ENCODE measurements at regions not wholly inside any gene's neighbourhood (a gene's known extent, or its start where the extent isn't known, plus 50 kb on each side); places are given as distances from the start of the nearest gene placed in this dataset.

DNA sequence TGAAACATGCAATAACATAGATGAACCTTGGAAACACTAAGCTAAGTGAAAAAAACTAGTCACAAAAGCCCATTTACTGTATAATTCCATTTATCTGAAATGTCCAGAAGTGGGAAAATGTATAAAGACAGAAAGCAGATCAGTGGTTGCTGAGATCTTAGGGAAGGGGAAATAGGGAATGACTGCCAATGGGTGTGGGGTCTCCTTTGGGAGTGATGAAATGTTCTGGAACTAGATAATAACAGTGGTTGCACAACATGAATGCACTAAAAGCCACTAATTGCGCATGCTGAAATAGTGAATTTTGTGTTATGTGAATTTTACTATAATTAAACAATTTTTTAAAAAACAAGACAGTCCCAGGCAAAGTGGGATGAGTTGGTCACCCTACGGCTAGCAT lies 472.8 kb downstream of the CCDC171 start:
- Histone ChIP-seq H3K4me1 (no peaks in the 10 kb centered on the region), H3K36me3 (no peaks in the 10 kb centered on the region), H3K4me3 (no peak overlapping the region), H3K9me3 (no peaks in the 10 kb centered on the region), H3K27ac (no peak overlapping the region), H3K27me3 (no peaks in the 10 kb centered on the region)
- intact Hi-C loops (cut with DNase I): no loop called here
- WGBS (ENCODE audit: insufficient coverage, low coverage, low lambda C conversion rate, missing lambda C conversion rate): 100% methylated on average over 1 of the region's 2 CpGs
- DNase-seq: no peak
- TF ChIP-seq, protein P1, sequence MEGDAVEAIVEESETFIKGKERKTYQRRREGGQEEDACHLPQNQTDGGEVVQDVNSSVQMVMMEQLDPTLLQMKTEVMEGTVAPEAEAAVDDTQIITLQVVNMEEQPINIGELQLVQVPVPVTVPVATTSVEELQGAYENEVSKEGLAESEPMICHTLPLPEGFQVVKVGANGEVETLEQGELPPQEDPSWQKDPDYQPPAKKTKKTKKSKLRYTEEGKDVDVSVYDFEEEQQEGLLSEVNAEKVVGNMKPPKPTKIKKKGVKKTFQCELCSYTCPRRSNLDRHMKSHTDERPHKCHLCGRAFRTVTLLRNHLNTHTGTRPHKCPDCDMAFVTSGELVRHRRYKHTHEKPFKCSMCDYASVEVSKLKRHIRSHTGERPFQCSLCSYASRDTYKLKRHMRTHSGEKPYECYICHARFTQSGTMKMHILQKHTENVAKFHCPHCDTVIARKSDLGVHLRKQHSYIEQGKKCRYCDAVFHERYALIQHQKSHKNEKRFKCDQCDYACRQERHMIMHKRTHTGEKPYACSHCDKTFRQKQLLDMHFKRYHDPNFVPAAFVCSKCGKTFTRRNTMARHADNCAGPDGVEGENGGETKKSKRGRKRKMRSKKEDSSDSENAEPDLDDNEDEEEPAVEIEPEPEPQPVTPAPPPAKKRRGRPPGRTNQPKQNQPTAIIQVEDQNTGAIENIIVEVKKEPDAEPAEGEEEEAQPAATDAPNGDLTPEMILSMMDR (IDR thresholded peaks at IDR 0.05): no peak
- no peak for TF ChIP-seq POLR2A (IDR thresholded peaks at IDR 0.05)
- no peak for ATAC-seq

GRCh38 chr9:16026886-16027285 lies 474.0 kb downstream of the CCDC171 start:
- intact Hi-C loops (cut with DNase I): no loop called here
- ATAC-seq (no peak), DNase-seq (no peak)
- Histone ChIP-seq H3K27me3 (no peaks in the 10 kb centered on the region), H3K27ac (no peak overlapping the region), H3K4me3 (no peak overlapping the region), H3K36me3 (no peaks in the 10 kb centered on the region), H3K4me1 (no peaks in the 10 kb centered on the region), H3K9me3 (no peaks in the 10 kb centered on the region)
- TF ChIP-seq, protein P1 (IDR thresholded peaks at IDR 0.05): no peak
- no peak for TF ChIP-seq POLR2A (IDR thresholded peaks at IDR 0.05)
- 63% methylated on average over 2 of the region's 2 CpGs for WGBS (ENCODE audit: insufficient coverage, low coverage, low lambda C conversion rate, missing lambda C conversion rate)

GRCh38 chr9:16028548-16028947 lies 475.7 kb downstream of the CCDC171 start:
- Histone ChIP-seq H3K27me3 (no peaks in the 10 kb centered on the region), H3K27ac (no peak overlapping the region), H3K9me3 (no peaks in the 10 kb centered on the region), H3K36me3 (no peaks in the 10 kb centered on the region), H3K4me3 (no peak overlapping the region), H3K4me1 (no peaks in the 10 kb centered on the region)
- WGBS (ENCODE audit: insufficient coverage, low coverage, low lambda C conversion rate, missing lambda C conversion rate): 24% methylated on average over 2 of the region's 2 CpGs
- ATAC-seq (no peak), DNase-seq (no peak)
- TF ChIP-seq, protein P1 (IDR thresholded peaks at IDR 0.05): no peak
- TF ChIP-seq POLR2A (IDR thresholded peaks at IDR 0.05): no peak
- intact Hi-C loops (cut with DNase I): no loop called here

DNA sequence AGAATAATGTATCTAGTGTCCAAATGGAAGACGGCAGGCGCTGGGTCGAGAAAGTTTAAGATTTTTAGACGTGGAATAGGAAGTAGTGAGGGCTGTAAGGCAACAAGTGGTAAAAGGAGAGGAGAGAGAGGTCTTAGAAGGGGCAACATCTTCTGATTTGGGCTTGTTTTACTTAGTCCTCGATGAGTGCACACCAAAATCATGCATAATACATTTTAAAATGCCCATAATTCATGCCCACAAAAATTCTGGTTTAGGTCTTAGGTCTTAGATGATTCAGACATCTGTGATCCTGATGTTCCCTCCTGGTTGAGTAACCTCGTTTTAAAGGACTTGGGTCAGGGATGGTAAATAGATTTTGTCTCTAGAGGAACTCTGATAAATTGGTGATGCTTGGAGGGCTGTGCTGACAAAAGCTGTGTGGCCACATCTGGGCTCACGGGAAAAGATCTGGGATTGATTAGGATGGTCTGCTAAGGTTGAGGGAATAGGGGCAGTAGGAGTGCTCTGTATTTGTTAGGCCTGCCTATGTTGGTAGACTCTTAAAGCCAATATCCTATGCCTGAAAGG lies 476.3 kb downstream of the CCDC171 start:
- Histone ChIP-seq H3K36me3 (no peaks in the 10 kb centered on the region), H3K27ac (no peak overlapping the region), H3K4me3 (no peak overlapping the region), H3K27me3 (no peaks in the 10 kb centered on the region), H3K9me3 (no peaks in the 10 kb centered on the region), H3K4me1 (no peaks in the 10 kb centered on the region)
- DNase-seq (no peak), ATAC-seq (no peak)
- TF ChIP-seq, protein P1 (IDR thresholded peaks at IDR 0.05): no peak
- TF ChIP-seq POLR2A (IDR thresholded peaks at IDR 0.05): no peak
- 59% methylated on average over 7 of the region's 7 CpGs for WGBS (ENCODE audit: insufficient coverage, low coverage, low lambda C conversion rate, missing lambda C conversion rate)
- intact Hi-C loops (cut with DNase I): no loop called here

Measured in right lobe of liver (tissue), 6 donors.